M059J (cell line): ENCODE measurements at regions not wholly inside any gene's neighbourhood (a gene's known extent, or its start where the extent isn't known, plus 50 kb on each side); places are given as distances from the start of the nearest gene placed in this dataset.
A peak's percentile ranks its signal among the peaks of the same experiment; 100 is the strongest.

ENCODE experiments used
- DNase-seq: peaks from one replicate; pipeline ENCODE4 v3.0.0-alpha.2; 2012; ENCODE audit warnings: low read depth

- DNase-seq: peak; percentile 32
These were observed 85.8 kb downstream of the LLPH start for GRCh38 chr12:66044731-66045130.

- no peak for DNase-seq
These were observed 87.5 kb downstream of the LLPH start for GRCh38 chr12:66043035-66043434.

GRCh38 chr12:66041651-66042363 lies 88.7 kb downstream of the LLPH start:
- DNase-seq: no peak

GRCh38 chr12:66036317-66036716 lies 94.2 kb downstream of the LLPH start:
- DNase-seq: peak; percentile 96

DNA sequence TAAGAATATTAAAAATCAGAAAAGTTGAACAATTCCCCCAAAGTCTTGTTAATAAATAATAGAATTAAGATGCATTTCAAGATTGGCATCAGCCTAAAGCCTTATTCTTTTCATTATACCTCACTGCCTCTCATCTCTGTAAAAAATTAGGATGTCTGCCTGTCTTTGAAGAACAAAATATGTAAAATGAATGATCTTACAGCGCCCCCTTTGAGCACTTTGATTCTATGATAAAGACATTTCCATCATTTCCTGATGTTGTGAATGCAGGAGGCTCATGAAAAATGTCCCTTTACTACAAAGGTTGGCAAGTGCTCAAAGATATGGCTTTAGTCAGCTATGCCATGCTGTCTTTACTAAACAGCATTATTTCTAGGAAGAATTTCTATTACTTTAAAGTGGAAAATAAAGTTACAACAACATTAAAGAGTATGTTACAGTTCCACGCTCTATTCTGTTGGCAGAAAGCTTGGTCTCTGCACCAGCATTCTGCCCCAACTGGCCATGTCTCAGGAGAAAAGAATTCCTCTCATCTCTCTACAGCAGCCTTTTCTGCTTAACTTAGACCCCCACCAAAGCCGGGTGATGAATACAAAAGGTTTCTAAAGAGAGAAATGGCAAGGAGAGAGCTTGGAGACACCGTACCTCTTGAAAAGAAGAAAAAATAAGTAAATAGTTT lies 95.1 kb downstream of the LLPH start:
- DNase-seq: peak; percentile 71

DNA sequence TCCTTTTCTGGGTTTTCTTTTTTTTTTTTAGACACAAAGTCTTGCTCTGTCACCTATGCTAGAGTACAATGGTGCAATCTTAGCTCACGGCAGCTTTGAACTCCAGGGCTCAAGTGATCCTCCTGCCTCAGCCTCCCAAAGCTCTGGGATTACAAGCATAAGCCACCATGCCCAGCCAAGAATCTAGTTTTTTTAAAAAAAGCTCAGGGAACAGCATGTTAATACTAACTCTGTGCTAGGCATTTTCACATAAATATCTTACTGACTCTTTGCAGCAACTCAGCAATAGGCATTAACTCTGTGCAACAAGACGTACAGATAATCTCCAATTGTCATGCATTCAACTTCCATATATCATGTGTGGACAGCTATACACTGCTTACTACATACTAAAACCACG lies 97.4 kb downstream of the LLPH start:
- DNase-seq: no peak

GRCh38 chr12:66032739-66033138 lies 97.8 kb downstream of the LLPH start:
- DNase-seq: no peak

- DNase-seq: no peak
These were observed 100.3 kb downstream of the LLPH start for GRCh38 chr12:66030217-66030781.

DNA sequence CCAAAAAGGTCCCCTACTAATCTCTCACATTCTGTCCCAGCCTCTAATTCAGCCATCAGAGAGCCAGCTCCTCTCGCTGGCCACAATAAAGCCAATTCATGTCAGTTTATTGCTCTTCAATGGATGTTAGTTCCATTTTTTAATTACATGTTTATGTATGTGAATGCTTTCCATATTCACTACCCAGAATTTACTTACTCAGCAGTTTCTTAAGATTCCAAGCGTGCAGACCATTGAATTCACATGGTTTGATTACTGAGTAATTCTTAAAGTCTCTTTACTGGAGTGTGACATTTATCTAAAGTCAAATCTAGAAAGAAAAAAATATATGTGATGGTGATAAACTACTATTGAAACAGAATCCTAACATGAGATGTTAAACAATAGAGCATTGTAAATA lies 102.2 kb downstream of the LLPH start:
- no peak for DNase-seq

GRCh38 chr12:66025477-66025876 lies 105.1 kb downstream of the LLPH start:
- DNase-seq: no peak

DNA sequence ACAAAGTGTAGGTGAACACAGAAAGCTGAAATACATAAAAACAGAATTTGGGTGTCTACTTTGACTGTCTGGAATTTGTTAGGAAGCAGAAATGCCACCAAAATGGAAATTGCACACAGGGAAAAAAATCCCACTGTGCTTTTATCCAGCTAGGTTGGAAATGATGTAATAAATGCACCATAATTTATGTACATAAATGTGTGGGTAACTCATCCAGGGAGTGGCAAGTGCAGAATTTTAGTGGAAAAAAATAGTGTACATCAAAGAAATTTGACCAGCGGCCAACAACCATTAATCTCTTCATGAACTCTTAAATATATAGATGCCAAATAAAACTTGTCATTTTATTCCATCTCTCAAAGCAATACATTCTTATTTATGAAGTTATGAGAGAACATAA lies 105.6 kb downstream of the LLPH start:
- DNase-seq: no peak

DNA sequence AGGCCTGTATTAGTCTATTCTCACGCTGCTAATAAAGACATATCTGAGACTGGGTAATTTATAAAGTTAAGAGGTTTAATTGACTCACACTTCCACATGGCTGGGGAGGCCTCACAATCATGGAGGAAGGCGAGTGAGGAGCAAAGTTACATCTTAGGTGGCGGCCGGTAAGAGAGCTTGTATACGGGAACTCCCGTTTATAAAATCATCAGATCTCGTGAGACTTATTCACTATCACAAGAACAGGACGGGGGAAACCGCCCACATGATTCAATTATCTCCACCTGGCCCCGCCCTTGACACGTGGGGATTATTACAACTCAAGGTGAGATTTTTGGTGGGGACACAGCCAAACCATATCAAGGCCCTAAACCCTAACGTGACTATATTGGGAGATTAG lies 110.1 kb downstream of the LLPH start:
- DNase-seq: no peak

GRCh38 chr12:66017736-66018135 lies 112.8 kb downstream of the LLPH start:
- DNase-seq: no peak
